Activated CD8-positive, alpha-beta memory T cell treated with anti-CD3 and anti-CD28 coated beads, Interleukin-2, amount 50 U/mL, for 24 hours (primary cell): ENCODE measurements at regions not wholly inside any gene's neighbourhood (a gene's known extent, or its start where the extent isn't known, plus 50 kb on each side); places are given as distances from the start of the nearest gene placed in this dataset.

ENCODE experiments used
- DNase-seq: peaks from one replicate; pipeline ENCODE4 v3.0.0-alpha.2; 2020; ENCODE audit errors: extremely low read depth

GRCh38 chr11:134559602-134559962 is 147.5 kb upstream of the B3GAT1 start:
- DNase-seq = no peak

GRCh38 chr11:134558916-134559601 is 147.0 kb upstream of the B3GAT1 start:
- DNase-seq = no peak

- no peak for DNase-seq
These were observed 146.3 kb upstream of the B3GAT1 start for GRCh38 chr11:134558258-134558835.

- DNase-seq = no peak
These were observed 145.7 kb upstream of the B3GAT1 start for GRCh38 chr11:134557571-134558257.

- no peak for DNase-seq
These were observed 144.1 kb upstream of the B3GAT1 start for GRCh38 chr11:134556186-134556585.

- no peak for DNase-seq
These were observed 143.5 kb upstream of the B3GAT1 start for GRCh38 chr11:134555510-134555909.

- no peak for DNase-seq
These were observed 142.8 kb upstream of the B3GAT1 start for GRCh38 chr11:134554861-134555260.

GRCh38 chr11:134554106-134554505 is 142.1 kb upstream of the B3GAT1 start:
- DNase-seq = no peak

- no peak for DNase-seq
These were observed 140.7 kb upstream of the B3GAT1 start for GRCh38 chr11:134552749-134553148.

GRCh38 chr11:134545521-134545920 is 133.5 kb upstream of the B3GAT1 start:
- no peak for DNase-seq

- DNase-seq = no peak
These were observed 132.2 kb upstream of the B3GAT1 start for GRCh38 chr11:134544095-134544815.

GRCh38 chr11:134543645-134544044 is 131.6 kb upstream of the B3GAT1 start:
- DNase-seq = no peak

GRCh38 chr11:134543241-134543640 is 131.2 kb upstream of the B3GAT1 start:
- no peak for DNase-seq

GRCh38 chr11:134542401-134543165 is 130.5 kb upstream of the B3GAT1 start:
- no peak for DNase-seq

- DNase-seq = no peak
These were observed 129.9 kb upstream of the B3GAT1 start for GRCh38 chr11:134541951-134542350.

- no peak for DNase-seq
These were observed 129.3 kb upstream of the B3GAT1 start for GRCh38 chr11:134541355-134541754.

GRCh38 chr11:134539285-134539684 is 127.2 kb upstream of the B3GAT1 start:
- no peak for DNase-seq

- DNase-seq = no peak
These were observed 126.7 kb upstream of the B3GAT1 start for GRCh38 chr11:134538742-134539141.

- DNase-seq = no peak
These were observed 125.9 kb upstream of the B3GAT1 start for GRCh38 chr11:134537941-134538340.

- DNase-seq = no peak
These were observed 125.3 kb upstream of the B3GAT1 start for GRCh38 chr11:134537296-134537695.

GRCh38 chr11:134536677-134537076 is 124.6 kb upstream of the B3GAT1 start:
- DNase-seq = no peak

- DNase-seq = no peak
These were observed 124.2 kb upstream of the B3GAT1 start for GRCh38 chr11:134536219-134536618.
